ENCODE measurements at regions not wholly inside any gene's neighbourhood (a gene's known extent, or its start where the extent isn't known, plus 50 kb on each side); places are given as distances from the start of the nearest gene placed in this dataset.

DNA sequence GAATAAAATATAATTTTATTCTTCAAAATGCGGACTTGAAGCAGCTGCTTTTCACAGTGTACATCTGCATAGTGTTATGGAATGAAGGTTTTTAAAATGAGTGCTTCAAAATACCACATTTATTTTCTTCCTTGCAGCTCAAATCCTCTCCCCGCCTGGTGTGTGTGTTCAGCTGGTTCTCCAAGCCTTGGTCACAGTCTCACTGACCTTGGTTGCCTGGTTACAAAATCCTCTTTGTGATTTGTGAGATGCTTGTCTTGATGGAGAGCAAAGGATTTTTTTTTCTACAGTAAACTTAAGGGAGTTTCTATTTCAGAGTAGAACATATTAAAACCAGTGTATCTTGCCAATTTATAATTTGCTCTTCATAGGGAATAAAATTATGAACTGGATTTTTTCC is 139.2 kb downstream of the PCDH18 start:
- no peak overlapping the region for H3K23ac ChIP-seq (ENCODE audit: low read depth, low read length)
- no CpG with 5 or more reads among the region's 2 CpGs for WGBS, 2 experiments (ENCODE audit: extremely low coverage in 2 of 2, insufficient read length in 1 of 2)
- no peak overlapping the region for H2AFZ ChIP-seq (replicated peaks; ENCODE audit: low read length, poor library complexity)
- H3K14ac ChIP-seq (replicated peaks; ENCODE audit: low read depth, low read length), result no peak overlapping the region
- no peak overlapping the region for H2AK9ac ChIP-seq (replicated peaks; ENCODE audit: low read depth, low read length, poor library complexity)
- H3K4ac ChIP-seq (ENCODE audit: low read depth, low read length), result no peak overlapping the region
- no peak overlapping the region for H3K18ac ChIP-seq (ENCODE audit: low read depth, low read length)
- dilution Hi-C loops (cut with HindIII; ENCODE audit: low sequenced_read_pairs, unreplicated experiment) (no loop called here), intact Hi-C loops (cut with micrococcal nuclease) (no loop called here), in situ Hi-C loops (cut with MboI; ENCODE audit: low sequenced_read_pairs) (no loop called here)
- H2BK120ac ChIP-seq (ENCODE audit: low read depth, low read length), result no peak overlapping the region
- H3K27me3 ChIP-seq (ENCODE audit: control insufficient read depth, insufficient read depth, low read length), result no peaks in the 10 kb centered on the region
- H3K56ac ChIP-seq (ENCODE audit: extremely low read depth, insufficient read depth, low read length), result no peak overlapping the region
- no peak overlapping the region for H2BK5ac ChIP-seq (ENCODE audit: low read depth, low read length, poor library complexity, severe bottlenecking)
- H3K79me1 ChIP-seq (ENCODE audit: low read depth in 1 of 2, low read length in 2 of 2), result no peaks in the 10 kb centered on the region
- H3K9ac ChIP-seq (ENCODE audit: low read depth, low read length), result no peak overlapping the region
- H2BK15ac ChIP-seq (ENCODE audit: low read depth, low read length), result 0 out of 3 replicates have a peak overlapping the region, but pooled peaks have one; percentile 53
- no peaks in the 10 kb centered on the region for H3K36me3 ChIP-seq (ENCODE audit: control insufficient read depth, insufficient read depth, low read length)
- ChIA-PET CTCF (interaction anchor here (0.6 kb wide), 1 partner anchor 13 kb away, joined by 5 read pairs; no protein-coding TSS in a partner anchor), POLR2A (ENCODE audit: unreplicated experiment) (no interaction called here)
- H3K4me1 ChIP-seq (ENCODE audit: control insufficient read depth, insufficient read depth, low read length), result no peaks in the 10 kb centered on the region
- no peaks in the 10 kb centered on the region for H4K20me1 ChIP-seq (ENCODE audit: insufficient read depth, low read length)
- no peak overlapping the region for H2AK5ac ChIP-seq (ENCODE audit: low read depth, low read length)
- DNase-seq (no peak), ATAC-seq (ENCODE audit: low read depth) (no peak)
- H3K9me1 ChIP-seq (ENCODE audit: insufficient read depth, low read length), result no peaks in the 10 kb centered on the region
- no TSS peak for BruUV-seq (replicated peaks)
- no peak overlapping the region for H4K5ac ChIP-seq (ENCODE audit: low read depth, low read length)
- H4K8ac ChIP-seq (ENCODE audit: low read depth in 2 of 2, low read length in 2 of 2), result no peak overlapping the region
- H3K27ac ChIP-seq (ENCODE audit: insufficient read depth, low read length), result no peak overlapping the region
- H4K91ac ChIP-seq (ENCODE audit: insufficient read depth, low read depth, low read length), result no peak overlapping the region
- H2BK20ac ChIP-seq (ENCODE audit: low read depth, low read length), result no peak overlapping the region
- TF ChIP-seq CEBPB (IDR thresholded peaks at IDR 0.05; ENCODE audit: low read depth, low read length), result no peak
- TF ChIP-seq, protein P1, sequence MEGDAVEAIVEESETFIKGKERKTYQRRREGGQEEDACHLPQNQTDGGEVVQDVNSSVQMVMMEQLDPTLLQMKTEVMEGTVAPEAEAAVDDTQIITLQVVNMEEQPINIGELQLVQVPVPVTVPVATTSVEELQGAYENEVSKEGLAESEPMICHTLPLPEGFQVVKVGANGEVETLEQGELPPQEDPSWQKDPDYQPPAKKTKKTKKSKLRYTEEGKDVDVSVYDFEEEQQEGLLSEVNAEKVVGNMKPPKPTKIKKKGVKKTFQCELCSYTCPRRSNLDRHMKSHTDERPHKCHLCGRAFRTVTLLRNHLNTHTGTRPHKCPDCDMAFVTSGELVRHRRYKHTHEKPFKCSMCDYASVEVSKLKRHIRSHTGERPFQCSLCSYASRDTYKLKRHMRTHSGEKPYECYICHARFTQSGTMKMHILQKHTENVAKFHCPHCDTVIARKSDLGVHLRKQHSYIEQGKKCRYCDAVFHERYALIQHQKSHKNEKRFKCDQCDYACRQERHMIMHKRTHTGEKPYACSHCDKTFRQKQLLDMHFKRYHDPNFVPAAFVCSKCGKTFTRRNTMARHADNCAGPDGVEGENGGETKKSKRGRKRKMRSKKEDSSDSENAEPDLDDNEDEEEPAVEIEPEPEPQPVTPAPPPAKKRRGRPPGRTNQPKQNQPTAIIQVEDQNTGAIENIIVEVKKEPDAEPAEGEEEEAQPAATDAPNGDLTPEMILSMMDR (conservative IDR thresholded peaks at IDR 0.05; ENCODE audit: low read depth, low read length), result no peak
- TF ChIP-seq, protein P2, sequence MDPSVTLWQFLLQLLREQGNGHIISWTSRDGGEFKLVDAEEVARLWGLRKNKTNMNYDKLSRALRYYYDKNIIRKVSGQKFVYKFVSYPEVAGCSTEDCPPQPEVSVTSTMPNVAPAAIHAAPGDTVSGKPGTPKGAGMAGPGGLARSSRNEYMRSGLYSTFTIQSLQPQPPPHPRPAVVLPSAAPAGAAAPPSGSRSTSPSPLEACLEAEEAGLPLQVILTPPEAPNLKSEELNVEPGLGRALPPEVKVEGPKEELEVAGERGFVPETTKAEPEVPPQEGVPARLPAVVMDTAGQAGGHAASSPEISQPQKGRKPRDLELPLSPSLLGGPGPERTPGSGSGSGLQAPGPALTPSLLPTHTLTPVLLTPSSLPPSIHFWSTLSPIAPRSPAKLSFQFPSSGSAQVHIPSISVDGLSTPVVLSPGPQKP (IDR thresholded peaks at IDR 0.05; ENCODE audit: borderline replicate concordance, low read depth, low read length), result no peak
- TF ChIP-seq FOS (IDR thresholded peaks at IDR 0.05; ENCODE audit: low read depth, low read length), result no peak
- no peak for TF ChIP-seq POLR2A (IDR thresholded peaks at IDR 0.05; ENCODE audit: low read depth, low read length)
- TF ChIP-seq SMC3 (IDR thresholded peaks at IDR 0.05; ENCODE audit: low read depth, low read length), result no peak
- TF ChIP-seq MAFK (IDR thresholded peaks at IDR 0.05; ENCODE audit: low read depth, low read length), result no peak
- no peak for TF ChIP-seq RCOR1 (IDR thresholded peaks at IDR 0.05; ENCODE audit: insufficient replicate concordance, low read length)
- no peak for TF ChIP-seq RAD21 (IDR thresholded peaks at IDR 0.05; ENCODE audit: low read length)
- no peak for TF ChIP-seq BHLHE40 (IDR thresholded peaks at IDR 0.05; ENCODE audit: low read depth, low read length)
- TF ChIP-seq RFX5 (IDR thresholded peaks at IDR 0.05; ENCODE audit: low read depth, low read length), result no peak
- no peak for TF ChIP-seq MXI1 (IDR thresholded peaks at IDR 0.05; ENCODE audit: borderline replicate concordance, low read depth, low read length)
- no peak for TF ChIP-seq CHD1 (IDR thresholded peaks at IDR 0.05; ENCODE audit: low read depth, low read length)
- TF ChIP-seq, protein P3, sequence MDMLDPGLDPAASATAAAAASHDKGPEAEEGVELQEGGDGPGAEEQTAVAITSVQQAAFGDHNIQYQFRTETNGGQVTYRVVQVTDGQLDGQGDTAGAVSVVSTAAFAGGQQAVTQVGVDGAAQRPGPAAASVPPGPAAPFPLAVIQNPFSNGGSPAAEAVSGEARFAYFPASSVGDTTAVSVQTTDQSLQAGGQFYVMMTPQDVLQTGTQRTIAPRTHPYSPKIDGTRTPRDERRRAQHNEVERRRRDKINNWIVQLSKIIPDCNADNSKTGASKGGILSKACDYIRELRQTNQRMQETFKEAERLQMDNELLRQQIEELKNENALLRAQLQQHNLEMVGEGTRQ (IDR thresholded peaks at IDR 0.05; ENCODE audit: low read depth, low read length), result no peak
- H3K9me3 ChIP-seq (ENCODE audit: control insufficient read depth, insufficient read depth, low read length), result no peaks in the 10 kb centered on the region
- no peak overlapping the region for H3K4me2 ChIP-seq (ENCODE audit: low read depth, low read length)
- no peak overlapping the region for H3K4me3 ChIP-seq (ENCODE audit: insufficient read depth, low read depth, low read length)

Measured in IMR-90 (cell line).